GM12874 (cell line): ENCODE measurements at regions not wholly inside any gene's neighbourhood (a gene's known extent, or its start where the extent isn't known, plus 50 kb on each side); places are given as distances from the start of the nearest gene placed in this dataset.

Source experiments
- TF ChIP-seq, protein P1 (sequence below): IDR thresholded peaks from 2 replicates; pipeline ENCODE4 v1.5.1; 2011; ENCODE audit warnings: low read depth, mild to moderate bottlenecking, control low read depth, low read length, moderate library complexity; ENCODE audit not compliant: insufficient read depth

- TF ChIP-seq, protein P1, sequence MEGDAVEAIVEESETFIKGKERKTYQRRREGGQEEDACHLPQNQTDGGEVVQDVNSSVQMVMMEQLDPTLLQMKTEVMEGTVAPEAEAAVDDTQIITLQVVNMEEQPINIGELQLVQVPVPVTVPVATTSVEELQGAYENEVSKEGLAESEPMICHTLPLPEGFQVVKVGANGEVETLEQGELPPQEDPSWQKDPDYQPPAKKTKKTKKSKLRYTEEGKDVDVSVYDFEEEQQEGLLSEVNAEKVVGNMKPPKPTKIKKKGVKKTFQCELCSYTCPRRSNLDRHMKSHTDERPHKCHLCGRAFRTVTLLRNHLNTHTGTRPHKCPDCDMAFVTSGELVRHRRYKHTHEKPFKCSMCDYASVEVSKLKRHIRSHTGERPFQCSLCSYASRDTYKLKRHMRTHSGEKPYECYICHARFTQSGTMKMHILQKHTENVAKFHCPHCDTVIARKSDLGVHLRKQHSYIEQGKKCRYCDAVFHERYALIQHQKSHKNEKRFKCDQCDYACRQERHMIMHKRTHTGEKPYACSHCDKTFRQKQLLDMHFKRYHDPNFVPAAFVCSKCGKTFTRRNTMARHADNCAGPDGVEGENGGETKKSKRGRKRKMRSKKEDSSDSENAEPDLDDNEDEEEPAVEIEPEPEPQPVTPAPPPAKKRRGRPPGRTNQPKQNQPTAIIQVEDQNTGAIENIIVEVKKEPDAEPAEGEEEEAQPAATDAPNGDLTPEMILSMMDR = no peak
Measured at GRCh38 chr10:118210276-118210675, 131.8 kb downstream of the FAM204A start.

GRCh38 chr10:118209215-118209614 is 132.9 kb downstream of the FAM204A start:
- TF ChIP-seq, protein P1 = no peak

DNA sequence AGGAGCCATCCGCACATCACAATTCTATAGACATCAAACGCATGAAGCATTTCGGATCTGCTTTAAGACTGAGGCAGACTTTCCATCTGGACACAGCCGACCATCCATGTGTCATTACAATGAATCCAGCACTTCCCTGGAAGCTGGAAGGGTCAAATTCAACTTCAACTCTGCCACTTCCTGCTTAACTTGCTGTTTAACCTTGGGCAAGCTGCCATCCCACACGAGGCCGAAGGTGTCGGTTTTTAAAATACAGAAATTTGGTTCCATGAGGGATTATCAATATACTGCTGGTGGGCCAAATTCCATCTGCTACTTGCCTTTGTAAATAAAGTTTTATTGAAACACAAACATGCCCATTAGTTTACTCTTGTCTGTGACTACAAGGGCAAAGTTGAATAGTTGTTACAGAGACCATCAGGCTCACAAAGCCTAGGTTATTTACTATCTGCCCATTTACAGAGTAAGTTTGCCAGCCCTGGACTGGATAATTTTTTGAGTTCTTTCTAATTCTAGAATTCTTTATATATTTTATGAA is 134.6 kb downstream of the FAM204A start:
- TF ChIP-seq, protein P1 = no peak

DNA sequence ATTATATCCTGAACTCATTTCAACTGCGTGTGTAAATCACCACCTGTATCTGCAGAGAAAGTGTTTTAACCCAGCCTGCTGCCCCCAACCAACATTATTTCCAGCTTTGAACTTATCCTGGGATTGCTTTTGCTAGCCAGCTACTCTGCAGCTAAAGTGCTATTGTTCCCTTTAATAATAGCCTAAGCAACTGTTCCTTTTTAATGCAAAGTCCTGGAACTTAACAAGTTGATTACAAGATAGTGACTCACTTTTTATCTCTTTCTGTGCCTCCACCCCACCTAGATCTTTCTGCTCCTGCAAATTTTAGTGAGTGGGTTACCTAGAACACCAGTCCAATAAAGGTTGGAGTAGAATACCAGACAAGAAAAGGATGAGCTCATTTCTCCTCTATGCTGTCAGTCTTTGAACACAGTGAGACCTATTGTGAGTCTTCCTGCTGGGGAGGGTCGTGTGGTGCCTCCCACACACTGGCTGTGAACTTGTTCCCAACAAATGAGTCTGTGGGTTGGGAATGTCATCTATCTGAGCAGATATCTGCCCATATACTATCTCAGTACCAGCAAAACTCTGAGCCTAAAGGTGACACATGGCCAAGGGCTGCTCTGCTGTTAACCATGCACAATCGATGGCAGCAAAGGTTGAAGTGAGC is 137.7 kb downstream of the FAM204A start:
- TF ChIP-seq, protein P1 = no peak

DNA sequence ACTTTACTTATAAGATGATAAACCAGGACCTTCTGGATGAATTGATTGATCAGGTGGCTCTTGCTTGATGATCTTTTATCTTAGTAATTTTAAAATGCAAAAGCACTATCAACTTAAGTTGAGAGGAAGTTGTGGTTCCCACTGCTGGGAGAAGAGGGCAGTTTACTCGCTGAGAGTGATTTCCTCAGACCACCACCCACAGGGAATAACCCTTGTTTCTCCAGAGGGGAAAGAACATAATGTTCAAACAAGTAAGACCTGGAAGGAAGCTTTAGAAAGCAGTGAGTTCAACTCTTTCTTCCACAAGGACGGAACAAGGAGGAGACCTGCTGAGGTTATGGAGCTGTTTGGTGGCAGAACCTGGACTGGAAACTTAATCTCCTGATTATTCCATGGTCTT is 138.7 kb downstream of the FAM204A start:
- TF ChIP-seq, protein P1 = no peak

DNA sequence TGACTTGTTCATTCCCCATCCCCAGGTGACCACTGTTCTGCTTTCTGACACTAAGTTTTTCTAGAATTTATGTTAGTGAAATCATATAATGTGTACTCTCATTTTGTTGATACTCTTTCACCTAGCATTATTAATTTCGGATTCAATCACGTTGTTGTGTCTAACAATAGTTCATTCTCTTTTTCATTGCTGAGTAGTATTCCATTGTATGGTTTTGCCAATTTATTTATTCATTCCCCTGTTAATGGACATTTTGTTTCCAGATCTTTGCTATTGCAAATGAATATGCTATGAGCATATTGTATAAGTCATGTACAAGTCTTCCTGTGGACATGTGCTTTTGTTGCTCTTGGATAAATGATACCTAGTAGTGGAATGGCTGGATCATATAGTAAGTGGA is 146.4 kb downstream of the FAM204A start:
- TF ChIP-seq, protein P1 = no peak

- TF ChIP-seq, protein P1 = no peak
Measured at GRCh38 chr10:118193642-118194041, 146.9 kb upstream of the RAB11FIP2 start.

DNA sequence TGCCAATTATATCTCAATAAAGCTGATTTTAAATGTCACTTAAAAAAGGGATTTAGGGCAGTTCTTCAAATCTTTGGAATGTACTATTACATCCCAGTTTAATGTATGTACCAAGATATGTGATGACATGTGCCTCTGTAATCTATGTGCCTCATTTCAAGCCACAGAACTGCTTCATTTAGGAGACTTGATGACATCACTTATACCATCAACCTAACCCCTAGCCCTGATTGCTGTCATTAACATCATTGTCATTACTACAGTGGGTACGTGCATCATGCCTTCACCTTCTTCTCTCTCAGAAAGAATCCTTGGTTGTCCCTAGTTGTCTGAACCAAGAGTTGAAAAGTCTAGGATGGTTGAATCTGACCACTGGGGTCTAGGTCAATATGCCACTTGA is 134.3 kb upstream of the RAB11FIP2 start:
- TF ChIP-seq, protein P1 = no peak
